ENCODE measurements at regions not wholly inside any gene's neighbourhood (a gene's known extent, or its start where the extent isn't known, plus 50 kb on each side); places are given as distances from the start of the nearest gene placed in this dataset.
"Not testable (repeated sequence)": the region's sequence is repeated elsewhere in the genome, so short reads cannot be mapped to it uniquely, and the experiment has no call there.

DNA sequence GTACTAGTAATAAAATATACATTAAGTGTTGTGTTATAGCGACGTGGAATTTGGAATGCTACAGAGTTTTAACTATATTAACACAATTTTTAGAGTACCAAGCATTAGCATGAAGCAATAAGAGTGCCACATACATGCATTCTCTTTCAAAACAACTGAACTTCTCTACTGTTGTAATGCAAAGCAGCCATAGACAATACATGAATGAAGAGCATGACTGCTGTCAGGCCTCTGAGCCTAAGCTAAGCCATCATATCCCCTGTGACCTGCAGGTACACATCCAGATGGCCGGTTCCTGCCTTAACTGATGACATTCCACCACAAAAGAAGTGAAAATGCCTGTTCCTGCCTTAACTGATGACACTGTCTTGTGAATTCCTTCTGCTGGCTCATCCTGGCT lies 216.2 kb upstream of the ANXA10 start:
- TF ChIP-seq, protein P1, sequence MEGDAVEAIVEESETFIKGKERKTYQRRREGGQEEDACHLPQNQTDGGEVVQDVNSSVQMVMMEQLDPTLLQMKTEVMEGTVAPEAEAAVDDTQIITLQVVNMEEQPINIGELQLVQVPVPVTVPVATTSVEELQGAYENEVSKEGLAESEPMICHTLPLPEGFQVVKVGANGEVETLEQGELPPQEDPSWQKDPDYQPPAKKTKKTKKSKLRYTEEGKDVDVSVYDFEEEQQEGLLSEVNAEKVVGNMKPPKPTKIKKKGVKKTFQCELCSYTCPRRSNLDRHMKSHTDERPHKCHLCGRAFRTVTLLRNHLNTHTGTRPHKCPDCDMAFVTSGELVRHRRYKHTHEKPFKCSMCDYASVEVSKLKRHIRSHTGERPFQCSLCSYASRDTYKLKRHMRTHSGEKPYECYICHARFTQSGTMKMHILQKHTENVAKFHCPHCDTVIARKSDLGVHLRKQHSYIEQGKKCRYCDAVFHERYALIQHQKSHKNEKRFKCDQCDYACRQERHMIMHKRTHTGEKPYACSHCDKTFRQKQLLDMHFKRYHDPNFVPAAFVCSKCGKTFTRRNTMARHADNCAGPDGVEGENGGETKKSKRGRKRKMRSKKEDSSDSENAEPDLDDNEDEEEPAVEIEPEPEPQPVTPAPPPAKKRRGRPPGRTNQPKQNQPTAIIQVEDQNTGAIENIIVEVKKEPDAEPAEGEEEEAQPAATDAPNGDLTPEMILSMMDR (IDR thresholded peaks at IDR 0.05; ENCODE audit: low read length) = not testable (repeated sequence)
- not testable (repeated sequence) for TF ChIP-seq EZH2 (IDR thresholded peaks at IDR 0.05; ENCODE audit: borderline replicate concordance, low read length)
